Adrenal gland (tissue), 9 donors: ENCODE measurements at regions not wholly inside any gene's neighbourhood (a gene's known extent, or its start where the extent isn't known, plus 50 kb on each side); places are given as distances from the start of the nearest gene placed in this dataset.
"Not testable (repeated sequence)": the region's sequence is repeated elsewhere in the genome, so short reads cannot be mapped to it uniquely, and the experiment has no call there.

Experiments used
- DNase-seq, 7 donors: peaks; one replicate each; pipeline ENCODE4 v3.0.0-alpha.2; 2019 to 2020
- H3K27ac ChIP-seq, 5 donors: fragments of 200-600 bp; sonication (generic) in 4 of 5; 1 replicate in 3 of 5; 2 replicates in 2 of 5; pipeline versions ENCODE4 v1.5.1 to v1.8.0; 2016 to 2020; ENCODE audit warnings: mild to moderate bottlenecking in 1 of 5
- H3K27me3 ChIP-seq: fragments of 200-600 bp; 2 replicates; pipeline ENCODE4 v1.8.0; 2021
- H3K36me3 ChIP-seq, 2 donors: fragments of 200-600 bp; replicated peaks in 1 of 2; 1 replicate in 1 of 2; 2 replicates in 1 of 2; pipeline versions ENCODE4 v1.5.1 to v1.8.0; 2018 to 2022
- H3K4me1 ChIP-seq, 2 donors: fragments of 200-600 bp; replicated peaks in 1 of 2; 1 replicate in 1 of 2; 2 replicates in 1 of 2; pipeline versions ENCODE4 v1.5.1 to v1.8.0; 2018 to 2021
- H3K4me3 ChIP-seq, 4 donors: fragments of 200-600 bp; sonication (generic) in 3 of 4; one replicate each; pipeline ENCODE4 v1.5.1; 2016 to 2018
- H3K9me3 ChIP-seq, 3 donors: fragments of 200-600 bp; sonication (generic) in 1 of 3; replicated peaks in 1 of 3; 1 replicate in 2 of 3; 2 replicates in 1 of 3; pipeline versions ENCODE4 v1.5.1 to v1.8.0; 2016 to 2021
- POLR2A ChIP-seq, 2 donors: fragments of 450-650 bp; IDR thresholded peaks; one replicate each; pipeline ENCODE4 v1.6.1; 2017; ENCODE audit warnings: antibody characterized with exemption in 2 of 2, mild to moderate bottlenecking in 2 of 2, moderate library complexity in 1 of 2
- WGBS, 4 donors: extraction: QIAGEN DNeasy Blood & Tissue Kit in 2 of 4; methylation state at CpG; one replicate each; pipeline versions ENCODE4 v1.1.5 to v1.1.7; 2013 to 2017; 5-methylcytosine and 5-hydroxymethylcytosine counted together
- intact Hi-C, 2 donors: fragments of 100-400 bp; cut with DNase I; formaldehyde crosslinking; loops; one replicate each; pipeline versions ENCODE4 v1.14.1 to v1.15.0; 2022 to 2023
- TF ChIP-seq, protein P1 (sequence below), 6 experiments: fragments of 450-650 bp in 4 of 6; fragments of 200-600 bp in 2 of 6; sonication (generic) in 1 of 6; IDR thresholded peaks; 1 replicate in 5 of 6; 2 replicates in 1 of 6; pipeline versions ENCODE4 v1.5.1 to v1.8.0; 2016 to 2021; ENCODE audit warnings: antibody characterized with exemption in 6 of 6, mild to moderate bottlenecking in 2 of 6, moderate library complexity in 1 of 6
- donor health status: healthy with polysubstance abuse.
- donor health status: Bipolar disorder and iron deficiency.
- donor health status: DM: yes; HTN: yes; CAD: no.
- donor health status: DM: no; HTN: no; CAD: no.
- donor health status: DM: no; HTN: no; CAD: no.

DNA sequence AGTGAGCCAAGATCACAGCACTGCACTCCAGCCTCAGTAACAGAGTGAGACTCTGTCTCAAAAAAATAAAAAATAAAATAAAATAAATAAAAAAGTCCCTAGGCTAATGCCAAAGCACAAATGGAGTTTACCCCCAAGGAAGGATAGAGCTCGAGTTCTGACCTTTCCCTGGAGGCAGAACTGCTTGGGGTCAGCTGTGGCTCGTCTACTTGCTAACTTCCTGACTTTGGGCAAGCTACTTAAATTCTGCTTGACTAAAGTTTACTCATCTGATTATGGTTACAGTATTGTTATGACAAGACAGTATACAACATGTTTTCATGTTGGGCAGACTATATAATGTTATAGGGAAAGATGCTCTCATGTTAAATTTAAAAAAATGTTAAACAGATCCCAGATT lies 359.2 kb downstream of the DNAH5 start:
- 45 to 54% (median 47%) methylated on average over 2 of the region's 2 CpGs for WGBS, 4 donors

DNA sequence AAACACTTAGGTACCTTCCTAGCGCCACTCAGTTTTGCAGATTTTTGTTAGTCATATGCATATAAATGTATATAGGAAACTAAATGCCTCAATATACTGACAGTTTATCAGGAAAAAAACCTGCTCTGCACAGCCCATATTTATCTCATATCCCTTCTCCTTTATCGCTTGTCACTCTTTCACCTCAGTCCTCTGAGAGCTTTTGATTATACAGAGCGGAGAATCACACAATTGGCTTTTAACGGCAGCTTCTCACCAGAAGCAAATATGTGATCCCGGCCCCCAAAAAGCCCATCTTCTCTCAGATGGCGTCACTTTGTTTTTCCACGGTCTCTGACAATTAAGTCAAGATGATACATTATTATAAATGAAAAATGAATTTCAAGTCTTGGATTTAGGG lies 362.6 kb downstream of the DNAH5 start:
- DNase-seq, result no peak
- Histone ChIP-seq H3K4me3 (no peak overlapping the region), H3K27me3 (no peaks in the 10 kb centered on the region), H3K27ac (no peak overlapping the region), H3K9me3 (no peaks in the 10 kb centered on the region), H3K36me3 (no peaks in the 10 kb centered on the region), H3K4me1 (no peaks in the 10 kb centered on the region)
- 78 to 84% (median 81%) methylated on average over 7 of the region's 7 CpGs for WGBS, 4 donors
- intact Hi-C loops, result no loop called here
- TF ChIP-seq, protein P1, sequence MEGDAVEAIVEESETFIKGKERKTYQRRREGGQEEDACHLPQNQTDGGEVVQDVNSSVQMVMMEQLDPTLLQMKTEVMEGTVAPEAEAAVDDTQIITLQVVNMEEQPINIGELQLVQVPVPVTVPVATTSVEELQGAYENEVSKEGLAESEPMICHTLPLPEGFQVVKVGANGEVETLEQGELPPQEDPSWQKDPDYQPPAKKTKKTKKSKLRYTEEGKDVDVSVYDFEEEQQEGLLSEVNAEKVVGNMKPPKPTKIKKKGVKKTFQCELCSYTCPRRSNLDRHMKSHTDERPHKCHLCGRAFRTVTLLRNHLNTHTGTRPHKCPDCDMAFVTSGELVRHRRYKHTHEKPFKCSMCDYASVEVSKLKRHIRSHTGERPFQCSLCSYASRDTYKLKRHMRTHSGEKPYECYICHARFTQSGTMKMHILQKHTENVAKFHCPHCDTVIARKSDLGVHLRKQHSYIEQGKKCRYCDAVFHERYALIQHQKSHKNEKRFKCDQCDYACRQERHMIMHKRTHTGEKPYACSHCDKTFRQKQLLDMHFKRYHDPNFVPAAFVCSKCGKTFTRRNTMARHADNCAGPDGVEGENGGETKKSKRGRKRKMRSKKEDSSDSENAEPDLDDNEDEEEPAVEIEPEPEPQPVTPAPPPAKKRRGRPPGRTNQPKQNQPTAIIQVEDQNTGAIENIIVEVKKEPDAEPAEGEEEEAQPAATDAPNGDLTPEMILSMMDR (IDR thresholded peaks at IDR 0.05), result no peak
- no peak for TF ChIP-seq POLR2A (IDR thresholded peaks at IDR 0.05)

More for the DNA sequence above, 359.2 kb downstream of the DNAH5 start:
- H3K36me3 ChIP-seq, result no peaks in the 10 kb centered on the region
- no peak for DNase-seq
- H3K27ac ChIP-seq, result no peak overlapping the region
- H3K4me3 ChIP-seq, result no peak overlapping the region
- H3K9me3 ChIP-seq, result no peaks in the 10 kb centered on the region
- intact Hi-C loops, result no loop called here
- H3K4me1 ChIP-seq, result no peaks in the 10 kb centered on the region
- H3K27me3 ChIP-seq, result no peaks in the 10 kb centered on the region
- no peak for TF ChIP-seq POLR2A (IDR thresholded peaks at IDR 0.05)
- TF ChIP-seq, protein P1 (IDR thresholded peaks at IDR 0.05), result no peak

DNA sequence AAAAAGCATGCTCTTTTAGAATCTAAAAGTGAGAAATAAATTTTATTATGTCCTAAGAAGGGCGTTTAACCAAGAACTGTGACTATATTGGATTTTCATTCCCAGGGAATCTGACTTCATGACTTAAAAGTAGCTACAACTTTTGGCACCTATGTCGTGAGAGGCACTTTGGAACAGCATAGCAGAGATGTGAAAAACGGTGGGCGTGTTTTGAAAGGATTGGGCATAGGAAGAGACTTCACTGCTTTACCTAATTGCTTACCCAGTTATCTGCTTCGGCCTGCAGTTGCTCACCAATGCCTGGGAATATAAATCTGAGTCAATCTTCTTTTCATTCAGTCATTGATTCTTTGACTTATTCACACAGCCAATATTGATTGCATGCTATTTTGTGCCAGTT lies 363.4 kb downstream of the DNAH5 start:
- no peaks in the 10 kb centered on the region for H3K4me1 ChIP-seq
- H3K9me3 ChIP-seq, result no peaks in the 10 kb centered on the region
- WGBS, 4 donors, result 43 to 58% (median 48%) methylated on average over 5 of the region's 5 CpGs
- H3K36me3 ChIP-seq, result no peaks in the 10 kb centered on the region
- intact Hi-C loops, result no loop called here
- no peak overlapping the region for H3K27ac ChIP-seq
- H3K27me3 ChIP-seq, result no peaks in the 10 kb centered on the region
- no peak overlapping the region for H3K4me3 ChIP-seq
- no peak for TF ChIP-seq POLR2A (IDR thresholded peaks at IDR 0.05)
- TF ChIP-seq, protein P1 (IDR thresholded peaks at IDR 0.05), result no peak
- DNase-seq, result no peak

DNA sequence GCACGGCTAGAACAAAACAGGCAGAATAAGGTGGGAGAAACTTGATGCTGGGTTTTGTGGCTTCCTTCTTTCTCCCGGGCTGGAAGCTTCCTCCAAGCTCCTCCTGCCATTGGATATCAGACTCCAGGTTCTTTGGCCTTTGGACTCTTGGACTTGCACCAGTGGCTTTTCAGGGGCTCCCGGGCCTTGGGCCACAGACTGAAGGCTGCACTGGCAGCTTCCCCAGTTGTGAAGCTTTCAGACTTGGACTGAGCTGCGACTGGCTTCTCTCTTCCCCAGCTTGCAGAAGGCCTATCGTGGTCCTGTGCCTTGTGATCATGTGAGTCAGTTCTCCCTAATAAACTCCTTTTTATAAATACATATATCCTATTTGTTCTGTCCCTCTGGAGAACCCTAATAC lies 364.4 kb downstream of the DNAH5 start:
- 74 to 85% (median 81%) methylated on average over 5 of the region's 5 CpGs for WGBS, 4 donors
- intact Hi-C loops, result no loop called here
- H3K36me3 ChIP-seq, result no peaks in the 10 kb centered on the region
- no peak overlapping the region for H3K4me3 ChIP-seq
- no peaks in the 10 kb centered on the region for H3K9me3 ChIP-seq
- no peaks in the 10 kb centered on the region for H3K4me1 ChIP-seq
- DNase-seq, result no peak
- TF ChIP-seq, protein P1 (IDR thresholded peaks at IDR 0.05), result no peak
- no peak for TF ChIP-seq POLR2A (IDR thresholded peaks at IDR 0.05)
- no peaks in the 10 kb centered on the region for H3K27me3 ChIP-seq
- no peak overlapping the region for H3K27ac ChIP-seq

DNA sequence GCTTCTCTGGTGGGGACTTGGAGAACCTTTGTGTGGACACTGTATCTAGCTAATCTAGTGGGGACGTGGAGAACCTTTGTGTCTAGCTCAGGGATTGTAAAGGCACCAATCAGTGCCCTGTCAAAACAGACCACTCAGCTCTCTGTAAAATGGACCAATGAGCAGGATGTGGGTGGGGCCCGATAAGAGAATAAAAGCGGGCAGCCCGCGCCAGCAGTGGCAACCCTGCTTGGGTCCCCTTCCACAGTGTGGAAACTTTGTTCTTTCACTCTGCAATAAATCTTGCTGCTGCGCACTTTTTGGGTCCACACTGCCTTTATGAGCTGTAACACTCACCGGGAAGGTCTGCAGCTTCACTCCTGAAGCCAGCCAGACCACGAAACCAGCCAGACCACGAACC lies 365.4 kb downstream of the DNAH5 start:
- H3K4me3 ChIP-seq, H3K9me3 ChIP-seq, H3K36me3 ChIP-seq, H3K27ac ChIP-seq, H3K27me3 ChIP-seq, DNase-seq, H3K4me1 ChIP-seq, intact Hi-C loops: not testable (repeated sequence)
- WGBS, 4 donors, result 80 to 90% (median 85%) methylated on average over 9 of the region's 9 CpGs

DNA sequence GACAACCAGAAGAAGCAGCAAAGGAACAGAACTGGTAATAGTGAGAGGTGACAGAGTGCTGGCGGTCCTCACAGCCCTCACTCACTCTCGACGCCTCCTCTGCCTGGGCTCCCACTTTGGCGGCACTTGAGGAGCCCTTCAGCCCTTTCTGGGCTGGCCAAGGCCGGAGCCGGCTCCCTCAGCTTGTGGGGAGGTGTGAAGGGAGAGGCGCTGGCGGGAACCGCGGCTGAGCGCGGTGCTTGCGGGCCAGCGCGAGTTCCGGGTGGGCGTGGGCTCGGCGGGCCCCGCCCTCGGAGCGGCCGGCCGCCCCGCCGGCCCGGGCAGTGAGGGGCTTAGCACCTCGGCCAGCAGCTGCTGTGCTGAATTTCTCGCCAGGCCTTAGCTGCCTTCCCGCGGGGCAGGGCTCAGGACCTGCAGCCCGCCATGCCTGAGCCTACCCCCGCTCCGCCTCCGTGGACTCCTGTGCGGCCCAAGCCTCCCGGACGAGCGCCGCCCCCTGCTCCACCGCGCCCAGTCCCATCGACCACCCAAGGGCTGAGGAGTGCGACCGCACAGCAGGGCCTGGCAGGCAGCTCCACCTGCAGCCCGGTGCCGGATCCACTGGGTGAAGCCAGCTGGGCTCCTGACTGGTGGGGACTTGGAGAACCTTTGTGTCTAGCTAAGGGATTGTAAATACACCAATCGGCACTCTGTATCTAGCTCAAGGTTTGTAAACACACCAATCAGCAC lies 366.0 kb downstream of the DNAH5 start:
- intact Hi-C loops, DNase-seq: not testable (repeated sequence)
- 69 to 92% (median 74%) methylated on average over 22 to 48 of the region's 48 CpGs for WGBS, 4 donors

More for the DNA sequence above, 366.0 kb downstream of the DNAH5 start:
- H3K4me1 ChIP-seq, H3K27me3 ChIP-seq, H3K4me3 ChIP-seq, H3K27ac ChIP-seq, H3K36me3 ChIP-seq, H3K9me3 ChIP-seq: not testable (repeated sequence)
